HCT116 (cell line): ENCODE measurements at regions not wholly inside any gene's neighbourhood (a gene's known extent, or its start where the extent isn't known, plus 50 kb on each side); places are given as distances from the start of the nearest gene placed in this dataset.

Experiments
- ATAC-seq: fragments of 200-7000 bp; cut with Tn5 transposase; 2 replicates; pipeline ENCODE4 v1.9.1; 2020; ENCODE audit warnings: mild to moderate bottlenecking, moderate library complexity
- BruUV-seq: library from RNA; stranded (reverse); fragments of 400-500 nt; replicated peaks from 2 replicates; lab custom pipeline; 2021; lab: Mats Ljungman, UMichigan
- CTCF ChIA-PET: fragments of 300-600 bp; sonication (Branson Sonifier 250); formaldehyde crosslinking; loops from one replicate; lab custom pipeline; 2021; ENCODE audit warnings: antibody characterized with exemption; lab: Charles Lee
- POLR2A ChIA-PET: fragments of 300-600, 350-600 bp; sonication (Branson Sonifier 250); formaldehyde crosslinking; loops from one replicate; lab custom pipeline; 2021; ENCODE audit warnings: antibody characterized with exemption; lab: Charles Lee
- RAD21 ChIA-PET, 2 experiments: fragments of 300-600 bp; sonication (Branson Sonifier 250); formaldehyde crosslinking; loops; one replicate each; lab custom pipeline; 2023; ENCODE audit warnings: low total read pairs in 2 of 2; ENCODE audit not compliant: uncharacterized antibody in 2 of 2, unreplicated experiment in 2 of 2, low non-redundant PET in 1 of 2; lab: Charles Lee
- DNase-seq: peaks from one replicate; pipeline ENCODE4 v3.0.0-alpha.2; 2010; ENCODE audit warnings: low read depth, low spot score
- H2AFZ ChIP-seq: fragments of 200-600 bp; shearing (Covaris generic), sonication (generic); 2 replicates; pipeline ENCODE4 v1.6.1; 2017; ENCODE audit warnings: low read depth, mixed run types, mixed read lengths, antibody characterized with exemption, low read length; ENCODE audit not compliant: poor library complexity, severe bottlenecking
- H3K27ac ChIP-seq: 2 replicates; pipeline ENCODE4 v1.5.1; 2012; ENCODE audit warnings: low read depth, low read length
- H3K27me3 ChIP-seq: fragments of 200-600 bp; sonication (generic); 2 replicates; pipeline ENCODE4 v1.6.1; 2016; ENCODE audit warnings: mixed run types, low read length, mixed read lengths; ENCODE audit not compliant: insufficient read depth
- H3K36me3 ChIP-seq, 2 experiments: fragments of 200-500 bp in 1 of 2; fragments of 200-600 bp in 1 of 2; sonication (Bioruptor generic) in 1 of 2; sonication (generic) in 1 of 2; 2 replicates each; pipeline versions ENCODE4 v1.5.1 to v1.6.1; 2014 to 2016; ENCODE audit warnings: low read length in 2 of 2, inconsistent platforms in 1 of 2, mixed read lengths in 1 of 2, mixed run types in 1 of 2; ENCODE audit not compliant: insufficient read depth in 2 of 2, control insufficient read depth in 1 of 2
- H3K4me1 ChIP-seq, 2 experiments: fragments of 200-600 bp in 1 of 2; sonication (generic) in 1 of 2; 2 replicates each; pipeline versions ENCODE4 v1.5.1 to v1.6.1; 2012 to 2017; ENCODE audit warnings: low read length in 2 of 2, inconsistent platforms in 1 of 2, mild to moderate bottlenecking in 1 of 2, mixed read lengths in 1 of 2, mixed run types in 1 of 2, moderate library complexity in 1 of 2; ENCODE audit not compliant: insufficient read depth in 2 of 2, control insufficient read depth in 1 of 2
- H3K4me2 ChIP-seq: fragments of 200-600 bp; sonication (generic); 2 replicates; pipeline ENCODE4 v1.6.1; 2017; ENCODE audit warnings: mixed run types, low read length, mixed read lengths
- H3K4me3 ChIP-seq, 2 experiments: fragments of 200-600 bp in 1 of 2; sonication (generic) in 1 of 2; replicated peaks in 1 of 2; 2 replicates each; pipeline ENCODE4 v1.5.1; 2011 to 2016; ENCODE audit warnings: low read length in 2 of 2, control low read depth in 1 of 2, low read depth in 1 of 2, mild to moderate bottlenecking in 1 of 2, mixed read lengths in 1 of 2, mixed run types in 1 of 2
- H3K79me2 ChIP-seq: fragments of 200-600 bp; sonication (generic); 2 replicates; pipeline ENCODE4 v1.6.1; 2017; ENCODE audit warnings: mild to moderate bottlenecking, mixed run types, low read length, moderate library complexity, mixed read lengths; ENCODE audit not compliant: insufficient read depth
- H3K9ac ChIP-seq: fragments of 200-600 bp; sonication (generic); 2 replicates; pipeline ENCODE4 v1.6.1; 2016; ENCODE audit warnings: low read length, mixed read lengths
- H3K9me2 ChIP-seq: fragments of 200-600 bp; sonication (generic), shearing (Covaris generic); 2 replicates; pipeline ENCODE4 v1.6.1; 2017; ENCODE audit warnings: mixed run types, mild to moderate bottlenecking, moderate library complexity; ENCODE audit not compliant: insufficient read depth
- H3K9me3 ChIP-seq, 2 experiments: fragments of 200-500 bp in 1 of 2; fragments of 200-600 bp in 1 of 2; sonication (Bioruptor generic) in 1 of 2; sonication (generic) in 1 of 2; 2 replicates each; pipeline ENCODE4 v1.6.1; 2014 to 2017; ENCODE audit warnings: low read length in 2 of 2, mixed read lengths in 2 of 2, inconsistent platforms in 1 of 2, low read depth in 1 of 2, mild to moderate bottlenecking in 1 of 2, mixed run types in 1 of 2, moderate library complexity in 1 of 2; ENCODE audit not compliant: control insufficient read depth in 1 of 2, insufficient read depth in 1 of 2
- H4K20me1 ChIP-seq: fragments of 200-600 bp; sonication (generic), shearing (Covaris generic); 2 replicates; pipeline ENCODE4 v1.6.1; 2017; ENCODE audit warnings: mixed run types, mild to moderate bottlenecking, moderate library complexity; ENCODE audit not compliant: insufficient read depth
- CTCF ChIP-seq, 3 experiments: fragments of 200-600 bp in 1 of 3; sonication (generic) in 1 of 3; IDR thresholded peaks in 2 of 3; conservative IDR thresholded peaks in 1 of 3; 2 replicates each; pipeline ENCODE4 v1.5.1; 2012 to 2017; ENCODE audit warnings: low read depth in 2 of 3, low read length in 2 of 3, antibody characterized with exemption in 1 of 3, borderline replicate concordance in 1 of 3, control low read depth in 1 of 3, mild to moderate bottlenecking in 1 of 3, mixed read lengths in 1 of 3, mixed run types in 1 of 3, moderate library complexity in 1 of 3; ENCODE audit not compliant: insufficient read depth in 1 of 3
- EGR1 ChIP-seq: IDR thresholded peaks from 2 replicates; pipeline ENCODE4 v1.6.1; 2012; ENCODE audit warnings: low read depth
- MAX ChIP-seq: IDR thresholded peaks from 2 replicates; pipeline ENCODE4 v1.6.1; 2012
- REST ChIP-seq: IDR thresholded peaks from 2 replicates; pipeline ENCODE4 v1.6.1; 2012; ENCODE audit warnings: low read depth
- SIN3A ChIP-seq: IDR thresholded peaks from 2 replicates; pipeline ENCODE4 v1.6.1; 2012; ENCODE audit warnings: low read depth
- ZFX ChIP-seq: fragments of 450-650 bp; IDR thresholded peaks from 2 replicates; pipeline ENCODE4 v1.6.1; 2017
- intact Hi-C: fragments of 100-400 bp; cut with micrococcal nuclease; formaldehyde crosslinking; loops from 2 replicates; pipeline ENCODE4 v1.10.0; 2022

DNA sequence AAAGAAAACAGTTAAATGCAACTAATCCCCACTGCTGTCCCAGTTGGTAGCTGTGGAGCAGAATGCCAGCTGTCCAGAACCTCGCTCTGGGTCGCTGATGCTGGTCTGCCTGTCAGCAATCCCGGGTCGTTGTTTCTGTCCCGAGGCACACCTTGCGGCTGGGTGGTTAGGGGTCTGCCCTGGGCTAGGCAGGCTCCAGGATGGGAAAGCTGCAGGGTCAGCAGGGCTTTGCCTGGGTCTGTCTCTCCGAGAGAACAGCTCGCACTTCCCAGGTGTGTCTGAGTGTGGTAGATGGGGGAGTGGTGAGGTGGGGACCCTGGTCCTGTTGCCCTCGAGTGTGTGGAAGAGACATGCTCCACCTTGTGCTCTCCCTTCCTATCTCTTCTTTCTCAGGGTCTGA lies 261.2 kb downstream of the CLIC5 start:
- Histone ChIP-seq H3K4me2 (no peak overlapping the region), H3K4me3 (no peak overlapping the region), H3K9ac (no peak overlapping the region), H4K20me1 (no peaks in the 10 kb centered on the region), H3K79me2 (no peaks in the 10 kb centered on the region), H3K9me2 (no peaks in the 10 kb centered on the region), H3K4me1 (no peaks in the 10 kb centered on the region), H3K27me3 (no peaks in the 10 kb centered on the region), H3K9me3 (no peaks in the 10 kb centered on the region), H3K27ac (no peak overlapping the region), H2AFZ (no peak overlapping the region), H3K36me3 (no peaks in the 10 kb centered on the region)
- no peak for ATAC-seq
- POLR2A ChIA-PET = no interaction called here
- intact Hi-C loops = no loop called here
- TF ChIP-seq MAX = no peak
- TF ChIP-seq REST = no peak
- no peak for TF ChIP-seq ZFX
- TF ChIP-seq EGR1 = no peak
- no peak for TF ChIP-seq SIN3A
- TF ChIP-seq CTCF (IDR thresholded peaks at IDR 0.05 in 2 of 3, conservative IDR thresholded peaks at IDR 0.05 in 1 of 3; ENCODE audit: borderline replicate concordance in 1 of 3, insufficient read depth in 1 of 3, low read depth in 2 of 3, low read length in 2 of 3) = no peak
- CTCF ChIA-PET = no interaction called here
- no peak for DNase-seq
- no TSS peak for BruUV-seq
- RAD21 ChIA-PET = no interaction called here
